Neural cell (in vitro differentiated cells): ENCODE measurements at regions not wholly inside any gene's neighbourhood (a gene's known extent, or its start where the extent isn't known, plus 50 kb on each side); places are given as distances from the start of the nearest gene placed in this dataset.

Source experiments
- EP300 ChIP-seq: fragments of 450-650 bp; conservative IDR thresholded peaks from 2 replicates; pipeline ENCODE4 v1.6.1; 2014; ENCODE audit warnings: antibody characterized with exemption, mild to moderate bottlenecking, moderate library complexity; ENCODE audit not compliant: poor library complexity, severe bottlenecking
- EZH2 ChIP-seq: fragments of 200-600, 300-800 bp; shearing (Covaris generic), sonication (generic); IDR thresholded peaks from 2 replicates; pipeline ENCODE4 v1.6.1; 2014; ENCODE audit warnings: antibody characterized with exemption, low read length, borderline replicate concordance, mild to moderate bottlenecking; ENCODE audit not compliant: insufficient read depth, poor library complexity, severe bottlenecking
- MXI1 ChIP-seq: fragments of 450-650 bp; conservative IDR thresholded peaks from 2 replicates; pipeline ENCODE4 v1.6.1; 2014; ENCODE audit warnings: antibody characterized with exemption, mild to moderate bottlenecking; ENCODE audit not compliant: poor library complexity, severe bottlenecking
- POLR2AphosphoS5 ChIP-seq: IDR thresholded peaks from 2 replicates; pipeline ENCODE4 v1.6.1; 2012
- RAD21 ChIP-seq: fragments of 450-650 bp; conservative IDR thresholded peaks from 2 replicates; pipeline ENCODE4 v1.6.1; 2014; ENCODE audit warnings: antibody characterized with exemption, mild to moderate bottlenecking, moderate library complexity
- SMC3 ChIP-seq: fragments of 450-650 bp; conservative IDR thresholded peaks from 2 replicates; pipeline ENCODE4 v1.6.1; 2014; ENCODE audit warnings: antibody characterized with exemption, mild to moderate bottlenecking, moderate library complexity; ENCODE audit not compliant: poor library complexity
- TAF1 ChIP-seq: IDR thresholded peaks from 2 replicates; pipeline ENCODE4 v1.6.1; 2012; ENCODE audit warnings: low read depth
- TF ChIP-seq, protein P1 (sequence below): IDR thresholded peaks from 2 replicates; pipeline ENCODE4 v1.6.1; 2012; ENCODE audit warnings: borderline replicate concordance
- TF ChIP-seq, protein P2 (sequence below): fragments of 450-650 bp; IDR thresholded peaks from 2 replicates; pipeline ENCODE4 v1.5.1; 2014; ENCODE audit warnings: antibody characterized with exemption, mild to moderate bottlenecking, moderate library complexity; ENCODE audit not compliant: poor library complexity, severe bottlenecking

DNA sequence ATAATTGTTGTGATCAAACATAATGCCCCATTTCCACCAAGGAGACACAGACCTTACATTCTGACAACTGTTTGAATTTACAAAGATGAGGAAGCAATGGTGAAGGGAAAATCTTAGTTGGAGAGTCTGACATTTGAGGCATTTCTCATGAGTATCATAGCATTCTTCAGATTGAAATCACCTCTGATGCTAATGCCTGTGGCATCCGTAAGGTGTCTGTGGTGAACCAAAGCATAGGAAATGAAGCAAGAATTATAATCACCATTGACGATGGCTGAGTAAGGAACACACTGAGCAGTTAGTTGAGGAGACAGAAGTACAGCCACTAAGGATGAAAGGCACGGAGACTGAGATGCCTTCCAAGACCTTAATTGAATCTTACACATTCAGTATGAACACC is 575.7 kb downstream of the TRIML1 start:
- TF ChIP-seq, protein P1, sequence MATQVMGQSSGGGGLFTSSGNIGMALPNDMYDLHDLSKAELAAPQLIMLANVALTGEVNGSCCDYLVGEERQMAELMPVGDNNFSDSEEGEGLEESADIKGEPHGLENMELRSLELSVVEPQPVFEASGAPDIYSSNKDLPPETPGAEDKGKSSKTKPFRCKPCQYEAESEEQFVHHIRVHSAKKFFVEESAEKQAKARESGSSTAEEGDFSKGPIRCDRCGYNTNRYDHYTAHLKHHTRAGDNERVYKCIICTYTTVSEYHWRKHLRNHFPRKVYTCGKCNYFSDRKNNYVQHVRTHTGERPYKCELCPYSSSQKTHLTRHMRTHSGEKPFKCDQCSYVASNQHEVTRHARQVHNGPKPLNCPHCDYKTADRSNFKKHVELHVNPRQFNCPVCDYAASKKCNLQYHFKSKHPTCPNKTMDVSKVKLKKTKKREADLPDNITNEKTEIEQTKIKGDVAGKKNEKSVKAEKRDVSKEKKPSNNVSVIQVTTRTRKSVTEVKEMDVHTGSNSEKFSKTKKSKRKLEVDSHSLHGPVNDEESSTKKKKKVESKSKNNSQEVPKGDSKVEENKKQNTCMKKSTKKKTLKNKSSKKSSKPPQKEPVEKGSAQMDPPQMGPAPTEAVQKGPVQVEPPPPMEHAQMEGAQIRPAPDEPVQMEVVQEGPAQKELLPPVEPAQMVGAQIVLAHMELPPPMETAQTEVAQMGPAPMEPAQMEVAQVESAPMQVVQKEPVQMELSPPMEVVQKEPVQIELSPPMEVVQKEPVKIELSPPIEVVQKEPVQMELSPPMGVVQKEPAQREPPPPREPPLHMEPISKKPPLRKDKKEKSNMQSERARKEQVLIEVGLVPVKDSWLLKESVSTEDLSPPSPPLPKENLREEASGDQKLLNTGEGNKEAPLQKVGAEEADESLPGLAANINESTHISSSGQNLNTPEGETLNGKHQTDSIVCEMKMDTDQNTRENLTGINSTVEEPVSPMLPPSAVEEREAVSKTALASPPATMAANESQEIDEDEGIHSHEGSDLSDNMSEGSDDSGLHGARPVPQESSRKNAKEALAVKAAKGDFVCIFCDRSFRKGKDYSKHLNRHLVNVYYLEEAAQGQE = no peak
- TF ChIP-seq, protein P2, sequence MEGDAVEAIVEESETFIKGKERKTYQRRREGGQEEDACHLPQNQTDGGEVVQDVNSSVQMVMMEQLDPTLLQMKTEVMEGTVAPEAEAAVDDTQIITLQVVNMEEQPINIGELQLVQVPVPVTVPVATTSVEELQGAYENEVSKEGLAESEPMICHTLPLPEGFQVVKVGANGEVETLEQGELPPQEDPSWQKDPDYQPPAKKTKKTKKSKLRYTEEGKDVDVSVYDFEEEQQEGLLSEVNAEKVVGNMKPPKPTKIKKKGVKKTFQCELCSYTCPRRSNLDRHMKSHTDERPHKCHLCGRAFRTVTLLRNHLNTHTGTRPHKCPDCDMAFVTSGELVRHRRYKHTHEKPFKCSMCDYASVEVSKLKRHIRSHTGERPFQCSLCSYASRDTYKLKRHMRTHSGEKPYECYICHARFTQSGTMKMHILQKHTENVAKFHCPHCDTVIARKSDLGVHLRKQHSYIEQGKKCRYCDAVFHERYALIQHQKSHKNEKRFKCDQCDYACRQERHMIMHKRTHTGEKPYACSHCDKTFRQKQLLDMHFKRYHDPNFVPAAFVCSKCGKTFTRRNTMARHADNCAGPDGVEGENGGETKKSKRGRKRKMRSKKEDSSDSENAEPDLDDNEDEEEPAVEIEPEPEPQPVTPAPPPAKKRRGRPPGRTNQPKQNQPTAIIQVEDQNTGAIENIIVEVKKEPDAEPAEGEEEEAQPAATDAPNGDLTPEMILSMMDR = no peak
- TF ChIP-seq TAF1 (no peak), EZH2 (no peak), EP300 (no peak), POLR2AphosphoS5 (no peak), RAD21 (no peak), SMC3 (no peak), MXI1 (no peak)
